Activated B cell treated with CpG ODN at 0.5 μM for 24 hours (primary cell): ENCODE measurements at regions not wholly inside any gene's neighbourhood (a gene's known extent, or its start where the extent isn't known, plus 50 kb on each side); places are given as distances from the start of the nearest gene placed in this dataset.

Experiments
- ATAC-seq: fragments of 200-7000 bp; cut with Tn5 transposase; one replicate; pipeline ENCODE4 v1.10.0; 2021; ENCODE audit warnings: low read depth, mild to moderate bottlenecking, moderate library complexity
- CTCF ChIA-PET: fragments of 350-600 bp; sonication (Branson Sonifier 250); formaldehyde crosslinking; loops from one replicate; lab custom pipeline; 2021; ENCODE audit warnings: antibody characterized with exemption; lab: Charles Lee
- POLR2A ChIA-PET: fragments of 350-600 bp; sonication (Branson Sonifier 250); formaldehyde crosslinking; loops from one replicate; lab custom pipeline; 2021; ENCODE audit warnings: antibody characterized with exemption; lab: Charles Lee
- DNase-seq: peaks from one replicate; pipeline ENCODE4 v3.0.0; 2022
- H3K27ac Mint-ChIP-seq: one replicate; pipeline ENCODE4 v1.8.0; 2020; ENCODE audit warnings: mixed read lengths
- H3K27me3 Mint-ChIP-seq: one replicate; pipeline ENCODE4 v1.8.0; 2021; ENCODE audit warnings: mixed read lengths
- H3K36me3 Mint-ChIP-seq: one replicate; pipeline ENCODE4 v1.8.0; 2021; ENCODE audit warnings: low read depth, mixed read lengths
- H3K4me1 Mint-ChIP-seq: one replicate; pipeline ENCODE4 v1.8.0; 2021; ENCODE audit warnings: mixed read lengths
- H3K4me3 Mint-ChIP-seq: one replicate; pipeline ENCODE4 v1.8.0; 2020; ENCODE audit warnings: mild to moderate bottlenecking, mixed read lengths
- H3K9me3 Mint-ChIP-seq: one replicate; pipeline ENCODE4 v1.8.0; 2020; ENCODE audit warnings: mixed read lengths
- intact Hi-C: fragments of 100-400 bp; cut with micrococcal nuclease; formaldehyde crosslinking; loops from one replicate; pipeline ENCODE4 v1.15.1; 2024
- TF ChIP-seq, protein P1 (sequence below): fragments of 200-600 bp; IDR thresholded peaks from one replicate; pipeline ENCODE4 v1.8.0; 2022; ENCODE audit warnings: antibody characterized with exemption, mild to moderate bottlenecking

DNA sequence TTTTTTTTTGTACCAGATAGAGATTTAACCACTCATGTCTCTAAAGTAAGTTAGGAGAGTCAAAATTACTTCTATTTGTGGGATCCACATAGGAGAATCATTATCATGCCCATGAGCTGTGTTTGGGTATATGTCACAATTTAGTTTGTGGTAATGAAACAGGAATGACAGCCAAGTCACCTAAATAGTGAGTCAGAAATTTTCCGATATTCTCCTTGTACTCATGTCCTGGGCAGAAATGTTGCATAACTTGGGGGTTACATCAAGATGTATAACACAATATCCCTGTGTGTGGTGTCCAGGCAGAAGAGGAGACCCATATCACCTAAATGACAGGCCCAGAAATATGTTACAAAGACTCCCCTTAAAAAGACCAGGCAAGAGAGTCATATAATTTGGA, 1181.4 kb upstream of the AMELY start:
- no peaks in the 10 kb centered on the region for H3K36me3 Mint-ChIP-seq
- H3K27ac Mint-ChIP-seq: no peak overlapping the region
- CTCF ChIA-PET: no interaction called here
- intact Hi-C loops: no loop called here
- TF ChIP-seq, protein P1, sequence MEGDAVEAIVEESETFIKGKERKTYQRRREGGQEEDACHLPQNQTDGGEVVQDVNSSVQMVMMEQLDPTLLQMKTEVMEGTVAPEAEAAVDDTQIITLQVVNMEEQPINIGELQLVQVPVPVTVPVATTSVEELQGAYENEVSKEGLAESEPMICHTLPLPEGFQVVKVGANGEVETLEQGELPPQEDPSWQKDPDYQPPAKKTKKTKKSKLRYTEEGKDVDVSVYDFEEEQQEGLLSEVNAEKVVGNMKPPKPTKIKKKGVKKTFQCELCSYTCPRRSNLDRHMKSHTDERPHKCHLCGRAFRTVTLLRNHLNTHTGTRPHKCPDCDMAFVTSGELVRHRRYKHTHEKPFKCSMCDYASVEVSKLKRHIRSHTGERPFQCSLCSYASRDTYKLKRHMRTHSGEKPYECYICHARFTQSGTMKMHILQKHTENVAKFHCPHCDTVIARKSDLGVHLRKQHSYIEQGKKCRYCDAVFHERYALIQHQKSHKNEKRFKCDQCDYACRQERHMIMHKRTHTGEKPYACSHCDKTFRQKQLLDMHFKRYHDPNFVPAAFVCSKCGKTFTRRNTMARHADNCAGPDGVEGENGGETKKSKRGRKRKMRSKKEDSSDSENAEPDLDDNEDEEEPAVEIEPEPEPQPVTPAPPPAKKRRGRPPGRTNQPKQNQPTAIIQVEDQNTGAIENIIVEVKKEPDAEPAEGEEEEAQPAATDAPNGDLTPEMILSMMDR: no peak
- H3K27me3 Mint-ChIP-seq: no peaks in the 10 kb centered on the region
- no peaks in the 10 kb centered on the region for H3K9me3 Mint-ChIP-seq
- H3K4me1 Mint-ChIP-seq: no peaks in the 10 kb centered on the region
- ATAC-seq (no peak), DNase-seq (no peak)
- no peak overlapping the region for H3K4me3 Mint-ChIP-seq
- POLR2A ChIA-PET: no interaction called here

DNA sequence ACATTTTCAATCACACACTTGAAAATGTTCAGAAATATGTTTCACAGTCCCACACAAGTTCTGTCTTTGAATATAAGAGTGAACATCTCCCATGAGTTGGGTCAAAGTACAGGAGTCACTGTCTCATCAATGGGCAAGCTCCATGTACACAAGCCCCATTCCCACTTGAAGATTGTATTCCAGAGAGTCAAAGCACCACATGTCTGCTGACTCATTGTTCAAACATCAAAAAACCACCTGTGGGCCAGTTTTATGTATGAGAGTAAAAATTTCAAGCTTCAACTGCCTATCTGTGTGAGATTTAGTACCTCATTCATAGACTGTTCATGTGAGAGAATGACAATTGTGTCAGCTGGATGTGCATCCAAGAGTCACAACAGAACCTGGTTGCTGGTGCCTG, 1174.4 kb upstream of the AMELY start:
- Mint-ChIP-seq H3K4me3 (no peak overlapping the region), H3K4me1 (no peaks in the 10 kb centered on the region), H3K27ac (no peak overlapping the region), H3K9me3 (peaks cover 2% of the 10 kb centered on the region), H3K27me3 (no peaks in the 10 kb centered on the region), H3K36me3 (no peaks in the 10 kb centered on the region)
- POLR2A ChIA-PET: no interaction called here
- ATAC-seq: no peak
- CTCF ChIA-PET: no interaction called here
- TF ChIP-seq, protein P1: no peak
- intact Hi-C loops: no loop called here
- no peak for DNase-seq

DNA sequence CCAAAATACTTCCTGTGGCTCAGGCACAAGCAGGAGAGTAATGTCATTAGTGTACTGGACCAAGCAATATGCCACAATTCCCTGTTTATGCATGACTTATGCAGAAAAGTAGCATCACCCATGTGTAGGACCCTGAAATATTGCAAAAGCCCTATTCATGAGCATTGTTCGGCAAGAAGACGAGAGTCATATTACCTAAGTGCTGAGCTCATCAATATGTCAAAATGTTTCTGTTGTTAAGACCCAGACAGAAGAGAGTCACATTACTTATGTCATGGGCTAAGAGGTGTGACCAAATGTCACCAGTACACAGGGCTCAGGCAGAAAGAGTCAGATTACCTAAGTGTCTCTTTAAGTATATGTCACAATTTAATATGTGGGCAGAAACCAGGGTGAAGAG, 1172.6 kb upstream of the AMELY start:
- no peaks in the 10 kb centered on the region for H3K36me3 Mint-ChIP-seq
- intact Hi-C loops: no loop called here
- no peak overlapping the region for H3K27ac Mint-ChIP-seq
- ATAC-seq: no peak
- POLR2A ChIA-PET: no interaction called here
- no peak overlapping the region for H3K4me3 Mint-ChIP-seq
- no peaks in the 10 kb centered on the region for H3K27me3 Mint-ChIP-seq
- TF ChIP-seq, protein P1: no peak
- H3K4me1 Mint-ChIP-seq: no peaks in the 10 kb centered on the region
- CTCF ChIA-PET: no interaction called here
- H3K9me3 Mint-ChIP-seq: peaks cover 2% of the 10 kb centered on the region
- no peak for DNase-seq

DNA sequence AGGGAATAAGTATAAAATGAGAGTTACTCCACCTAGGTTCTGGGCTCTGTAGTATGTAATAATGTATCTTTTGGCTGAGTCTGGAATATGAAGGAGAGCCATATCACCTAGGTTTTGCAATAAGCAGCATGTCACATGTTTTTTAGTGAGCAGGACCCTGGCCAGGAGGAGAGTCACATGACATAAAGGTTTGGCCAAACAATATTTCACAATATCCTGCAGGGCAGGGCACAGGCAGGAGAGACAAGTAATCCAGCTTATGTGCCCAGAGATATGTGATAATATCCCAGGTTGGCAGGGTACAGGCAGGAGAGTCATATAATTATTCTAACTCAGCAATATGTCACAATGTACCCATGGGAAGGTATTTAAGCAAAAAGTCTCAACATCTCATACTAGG, 1169.6 kb upstream of the AMELY start:
- no peaks in the 10 kb centered on the region for H3K27me3 Mint-ChIP-seq
- no peak overlapping the region for H3K4me3 Mint-ChIP-seq
- no peak overlapping the region for H3K27ac Mint-ChIP-seq
- DNase-seq (no peak), ATAC-seq (no peak)
- intact Hi-C loops: no loop called here
- POLR2A ChIA-PET: no interaction called here
- no peaks in the 10 kb centered on the region for H3K36me3 Mint-ChIP-seq
- H3K4me1 Mint-ChIP-seq: no peaks in the 10 kb centered on the region
- CTCF ChIA-PET: no interaction called here
- TF ChIP-seq, protein P1: no peak
- H3K9me3 Mint-ChIP-seq: peaks cover 2% of the 10 kb centered on the region

DNA sequence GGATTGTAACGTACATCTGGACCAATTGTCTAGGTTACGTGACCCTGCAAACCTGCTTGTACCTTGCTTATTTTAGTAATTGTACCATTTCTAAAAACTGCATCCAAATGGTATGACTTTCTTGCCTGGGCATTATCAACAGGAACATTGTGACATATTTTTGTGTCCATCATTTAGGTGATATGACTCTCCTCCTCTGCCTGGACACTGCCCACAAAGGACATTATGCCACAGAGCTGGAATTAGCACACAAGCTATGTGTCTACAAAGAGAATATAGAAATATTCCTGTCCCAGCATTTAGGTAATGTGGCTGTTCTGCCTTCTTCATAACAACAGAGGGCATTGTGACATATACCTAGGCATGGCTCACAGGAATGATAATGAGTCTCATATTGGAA, 1153.7 kb upstream of the AMELY start:
- intact Hi-C loops: no loop called here
- Mint-ChIP-seq H3K4me3 (no peak overlapping the region), H3K27me3 (no peaks in the 10 kb centered on the region), H3K9me3 (no peaks in the 10 kb centered on the region), H3K4me1 (no peaks in the 10 kb centered on the region), H3K27ac (no peak overlapping the region), H3K36me3 (no peaks in the 10 kb centered on the region)
- ATAC-seq (no peak), DNase-seq (no peak)
- ChIA-PET POLR2A (no interaction called here), CTCF (no interaction called here)
- TF ChIP-seq, protein P1: no peak
